ENCODE measurements at regions not wholly inside any gene's neighbourhood (a gene's known extent, or its start where the extent isn't known, plus 50 kb on each side); places are given as distances from the start of the nearest gene placed in this dataset.

GRCh38 chr15:77717333-77717990 lies 84.8 kb upstream of the LINGO1 start:
- 10 to 11% methylated on average over 3 of the region's 14 CpGs for WGBS, 2 donors
- Histone ChIP-seq H3K27ac (no peak overlapping the region), H3K4me1 (no peaks in the 10 kb centered on the region), H3K36me3 (no peaks in the 10 kb centered on the region), H3K4me3 (no peak overlapping the region), H3K9me3 (no peaks in the 10 kb centered on the region), H3K27me3 (peaks cover 0 to 35% (median 0%) of the 10 kb centered on the region in 4 donors)
- TF ChIP-seq, protein P1, sequence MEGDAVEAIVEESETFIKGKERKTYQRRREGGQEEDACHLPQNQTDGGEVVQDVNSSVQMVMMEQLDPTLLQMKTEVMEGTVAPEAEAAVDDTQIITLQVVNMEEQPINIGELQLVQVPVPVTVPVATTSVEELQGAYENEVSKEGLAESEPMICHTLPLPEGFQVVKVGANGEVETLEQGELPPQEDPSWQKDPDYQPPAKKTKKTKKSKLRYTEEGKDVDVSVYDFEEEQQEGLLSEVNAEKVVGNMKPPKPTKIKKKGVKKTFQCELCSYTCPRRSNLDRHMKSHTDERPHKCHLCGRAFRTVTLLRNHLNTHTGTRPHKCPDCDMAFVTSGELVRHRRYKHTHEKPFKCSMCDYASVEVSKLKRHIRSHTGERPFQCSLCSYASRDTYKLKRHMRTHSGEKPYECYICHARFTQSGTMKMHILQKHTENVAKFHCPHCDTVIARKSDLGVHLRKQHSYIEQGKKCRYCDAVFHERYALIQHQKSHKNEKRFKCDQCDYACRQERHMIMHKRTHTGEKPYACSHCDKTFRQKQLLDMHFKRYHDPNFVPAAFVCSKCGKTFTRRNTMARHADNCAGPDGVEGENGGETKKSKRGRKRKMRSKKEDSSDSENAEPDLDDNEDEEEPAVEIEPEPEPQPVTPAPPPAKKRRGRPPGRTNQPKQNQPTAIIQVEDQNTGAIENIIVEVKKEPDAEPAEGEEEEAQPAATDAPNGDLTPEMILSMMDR (IDR thresholded peaks at IDR 0.05), result no peak
- TF ChIP-seq POLR2A (IDR thresholded peaks at IDR 0.05), result no peak
- DNase-seq, result no peak
- intact Hi-C loops (cut with DNase I), result no loop called here

GRCh38 chr15:77716632-77717332 lies 84.1 kb upstream of the LINGO1 start:
- Histone ChIP-seq H3K9me3 (no peaks in the 10 kb centered on the region), H3K27me3 (peaks cover 0 to 31% (median 0%) of the 10 kb centered on the region in 4 donors), H3K4me3 (no peak overlapping the region), H3K27ac (no peak overlapping the region), H3K4me1 (no peaks in the 10 kb centered on the region), H3K36me3 (no peaks in the 10 kb centered on the region)
- TF ChIP-seq POLR2A (IDR thresholded peaks at IDR 0.05), result no peak
- TF ChIP-seq, protein P1 (IDR thresholded peaks at IDR 0.05), result no peak
- WGBS, 2 donors, result 15 to 19% methylated on average over 11 to 14 of the region's 14 CpGs
- intact Hi-C loops (cut with DNase I), result no loop called here
- no peak for DNase-seq

- no peak for DNase-seq
- 68 to 85% methylated on average over 4 of the region's 5 CpGs for WGBS, 2 donors
Observed at GRCh38 chr15:77715860-77716259, 83.1 kb upstream of the LINGO1 start.

DNA sequence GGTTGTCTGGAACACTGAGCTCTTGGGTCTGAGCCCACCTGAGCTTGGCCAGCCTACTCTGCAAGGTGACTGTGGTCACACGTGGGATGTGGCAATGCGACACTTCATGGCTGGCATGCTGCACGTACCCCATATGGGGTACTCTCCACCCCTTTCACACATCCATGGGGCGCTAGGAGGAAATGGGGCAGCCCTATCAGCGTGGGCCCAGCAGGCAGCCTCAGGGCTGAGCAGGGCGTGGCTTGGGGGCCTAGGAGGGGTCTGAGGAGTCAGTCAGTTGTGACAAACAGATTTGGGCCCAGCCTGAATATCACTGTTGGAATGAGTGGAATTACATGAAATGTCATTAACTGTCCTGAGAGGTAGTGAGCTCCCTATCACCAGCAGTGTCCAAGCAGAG lies 82.3 kb upstream of the LINGO1 start:
- H3K9me3 ChIP-seq, result no peaks in the 10 kb centered on the region
- 33 to 67% methylated on average over 1 to 3 of the region's 6 CpGs for WGBS, 2 donors
- TF ChIP-seq POLR2A (IDR thresholded peaks at IDR 0.05), result no peak
- TF ChIP-seq, protein P1 (IDR thresholded peaks at IDR 0.05), result no peak
- H3K27ac ChIP-seq, result no peak overlapping the region
- H3K4me3 ChIP-seq, result no peak overlapping the region
- H3K4me1 ChIP-seq, result no peaks in the 10 kb centered on the region
- DNase-seq, result no peak
- intact Hi-C loops (cut with DNase I), result no loop called here
- H3K36me3 ChIP-seq, result no peaks in the 10 kb centered on the region
- peaks cover 0 to 25% (median 0%) of the 10 kb centered on the region in 4 donors for H3K27me3 ChIP-seq

More at GRCh38 chr15:77715860-77716259, 83.1 kb upstream of the LINGO1 start:
- H3K27ac ChIP-seq, result no peak overlapping the region
- H3K4me1 ChIP-seq, result no peaks in the 10 kb centered on the region
- H3K4me3 ChIP-seq, result no peak overlapping the region
- no peak for TF ChIP-seq POLR2A (IDR thresholded peaks at IDR 0.05)
- TF ChIP-seq, protein P1 (IDR thresholded peaks at IDR 0.05), result no peak
- intact Hi-C loops (cut with DNase I), result no loop called here
- peaks cover 0 to 26% (median 0%) of the 10 kb centered on the region in 4 donors for H3K27me3 ChIP-seq
- no peaks in the 10 kb centered on the region for H3K9me3 ChIP-seq
- H3K36me3 ChIP-seq, result no peaks in the 10 kb centered on the region

GRCh38 chr15:77714555-77714954 lies 81.8 kb upstream of the LINGO1 start:
- WGBS, 2 donors, result 38 to 47% methylated on average over 12 to 13 of the region's 13 CpGs
- Histone ChIP-seq H3K9me3 (no peaks in the 10 kb centered on the region), H3K27ac (no peak overlapping the region), H3K36me3 (no peaks in the 10 kb centered on the region), H3K4me1 (no peaks in the 10 kb centered on the region), H3K4me3 (no peak overlapping the region), H3K27me3 (peaks cover 0 to 29% (median 0%) of the 10 kb centered on the region in 4 donors)
- no peak for DNase-seq
- intact Hi-C loops (cut with DNase I), result no loop called here
- TF ChIP-seq, protein P1 (IDR thresholded peaks at IDR 0.05), result no peak
- TF ChIP-seq POLR2A (IDR thresholded peaks at IDR 0.05), result no peak

Measured in esophagus squamous epithelium (tissue), 5 donors.